ENCODE measurements at regions not wholly inside any gene's neighbourhood (a gene's known extent, or its start where the extent isn't known, plus 50 kb on each side); places are given as distances from the start of the nearest gene placed in this dataset.
A peak's percentile ranks its signal among the peaks of the same experiment; 100 is the strongest.

GRCh38 chr4:43983610-43984009 is 465.0 kb downstream of the KCTD8 start:
- no peak for DNase-seq (ENCODE audit: low read depth)

- peak; percentile 1 for DNase-seq (ENCODE audit: low read depth)
These were observed 461.2 kb downstream of the KCTD8 start for GRCh38 chr4:43987331-43987944.

DNA sequence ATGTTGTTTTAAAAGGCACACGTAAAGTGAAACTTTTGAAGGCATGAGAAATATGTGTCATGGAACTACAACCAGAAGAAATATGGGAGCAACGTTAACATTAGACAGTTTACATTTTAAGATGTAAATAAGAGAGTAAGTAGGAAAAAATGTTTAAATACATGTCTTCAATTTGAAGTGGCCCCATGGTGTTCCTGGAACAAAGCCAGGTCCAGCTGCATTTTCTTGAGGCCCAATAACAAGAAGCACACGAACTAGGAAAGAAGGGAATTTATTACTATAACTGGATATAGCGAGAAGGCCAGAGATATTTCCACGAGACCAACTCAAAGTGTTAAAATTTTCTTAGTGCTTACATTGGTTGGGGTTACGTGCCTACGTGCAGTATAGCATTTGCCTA is 458.1 kb downstream of the KCTD8 start:
- no peak for DNase-seq (ENCODE audit: low read depth)

GRCh38 chr4:43990963-43991362 is 457.6 kb downstream of the KCTD8 start:
- DNase-seq (ENCODE audit: low read depth): no peak

- no peak for DNase-seq (ENCODE audit: low read depth)
These were observed 456.1 kb downstream of the KCTD8 start for GRCh38 chr4:43992552-43992951.

- DNase-seq (ENCODE audit: low read depth): no peak
These were observed 455.3 kb downstream of the KCTD8 start for GRCh38 chr4:43993196-43993902.

GRCh38 chr4:43999669-44000068 is 448.9 kb downstream of the KCTD8 start:
- DNase-seq (ENCODE audit: low read depth): no peak

DNA sequence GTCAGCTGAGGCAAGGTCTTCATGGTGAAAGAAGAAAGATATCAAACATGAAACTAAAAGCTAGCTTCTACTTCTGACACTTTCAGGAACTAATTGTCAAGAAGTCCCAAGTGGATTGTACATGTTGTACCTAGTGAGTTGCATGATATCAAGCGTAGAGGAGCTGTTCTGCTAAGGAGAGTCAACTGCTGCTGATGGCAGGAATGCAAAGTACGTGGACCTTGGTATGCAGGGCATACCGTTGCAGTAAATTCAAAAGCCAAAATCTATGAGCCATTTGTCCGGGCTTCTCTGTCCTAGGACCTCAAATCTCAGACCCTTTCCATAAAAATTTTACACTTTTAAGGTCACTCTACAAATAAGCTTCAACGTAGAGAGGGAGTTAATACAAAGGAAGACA is 446.2 kb downstream of the KCTD8 start:
- DNase-seq (ENCODE audit: low read depth): no peak

DNA sequence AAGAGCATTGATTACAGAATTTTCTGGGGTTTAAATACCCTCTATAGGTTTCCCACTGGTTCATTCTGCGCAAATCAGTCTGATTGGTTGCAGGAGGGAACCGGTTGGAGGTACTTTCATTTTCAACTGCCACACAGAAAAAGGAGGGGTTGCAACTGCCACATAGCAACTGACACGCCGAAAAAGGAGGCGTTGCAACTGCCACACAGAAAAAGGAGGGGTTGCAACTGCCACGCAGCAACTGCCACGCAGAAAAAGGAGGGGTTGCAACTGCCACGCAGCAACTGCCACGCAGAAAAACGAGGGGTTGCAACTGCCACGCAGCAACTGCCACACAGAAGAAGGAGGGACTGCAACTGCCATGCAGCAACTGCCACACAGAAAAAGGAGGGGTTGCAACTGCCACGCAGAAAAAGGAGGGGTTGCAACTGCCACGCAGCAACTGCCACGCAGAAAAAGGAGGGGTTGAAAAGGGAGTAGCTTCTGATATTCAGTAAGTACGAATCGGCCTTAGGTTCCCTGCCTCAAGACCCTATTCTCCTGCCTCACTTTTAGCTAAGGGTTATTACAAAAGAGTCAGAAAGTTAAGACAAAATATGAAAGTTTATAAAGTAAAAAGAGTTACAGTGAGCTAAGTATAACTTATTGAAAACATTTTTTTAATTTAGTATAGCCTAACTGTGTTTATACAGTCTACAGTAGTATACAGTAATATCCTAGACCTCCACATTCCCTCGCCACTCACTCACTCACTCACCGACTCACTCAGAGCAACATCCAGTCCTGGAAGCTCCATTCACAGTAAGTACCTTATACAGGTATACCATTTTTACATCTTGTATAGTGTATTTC is 431.8 kb downstream of the KCTD8 start:
- DNase-seq (ENCODE audit: low read depth): peak; percentile 40

DNA sequence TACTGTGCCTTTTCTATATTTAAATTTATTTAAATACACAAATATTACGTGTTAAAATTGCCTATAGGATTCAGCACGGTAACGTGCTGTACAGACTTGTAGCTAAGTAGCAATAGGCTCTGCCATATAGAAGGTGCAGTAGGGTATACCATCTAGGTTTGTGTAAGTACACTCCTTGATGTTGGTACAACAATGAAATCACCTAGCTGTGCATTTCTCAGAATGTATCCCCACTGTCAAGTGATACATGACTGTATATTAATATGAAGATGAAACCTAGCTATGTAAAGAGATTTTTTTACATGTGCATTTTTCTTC is 431.2 kb downstream of the KCTD8 start:
- no peak for DNase-seq (ENCODE audit: low read depth)

DNA sequence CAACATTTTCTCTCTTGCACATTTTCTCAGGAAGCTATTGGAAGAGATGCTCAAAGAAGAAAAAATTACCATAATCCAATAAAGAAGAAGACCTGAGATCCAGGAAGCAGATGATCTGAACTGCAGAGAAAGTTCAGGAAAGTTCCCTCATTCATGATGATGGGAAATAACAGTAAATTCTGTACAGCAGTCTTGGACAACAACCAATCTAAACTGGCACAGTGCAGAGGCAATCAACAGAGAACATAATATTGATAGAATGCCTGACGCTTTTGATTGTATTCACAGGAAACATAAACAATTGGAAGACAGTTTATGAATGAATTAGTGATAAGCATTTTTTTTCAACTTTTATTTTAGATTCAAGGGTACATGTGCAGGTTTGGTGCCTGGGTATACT is 428.9 kb downstream of the KCTD8 start:
- no peak for DNase-seq (ENCODE audit: low read depth)

- DNase-seq (ENCODE audit: low read depth): no peak
These were observed 423.1 kb downstream of the KCTD8 start for GRCh38 chr4:44025376-44026020.

- no peak for DNase-seq (ENCODE audit: low read depth)
These were observed 409.8 kb downstream of the KCTD8 start for GRCh38 chr4:44038811-44039210.

DNA sequence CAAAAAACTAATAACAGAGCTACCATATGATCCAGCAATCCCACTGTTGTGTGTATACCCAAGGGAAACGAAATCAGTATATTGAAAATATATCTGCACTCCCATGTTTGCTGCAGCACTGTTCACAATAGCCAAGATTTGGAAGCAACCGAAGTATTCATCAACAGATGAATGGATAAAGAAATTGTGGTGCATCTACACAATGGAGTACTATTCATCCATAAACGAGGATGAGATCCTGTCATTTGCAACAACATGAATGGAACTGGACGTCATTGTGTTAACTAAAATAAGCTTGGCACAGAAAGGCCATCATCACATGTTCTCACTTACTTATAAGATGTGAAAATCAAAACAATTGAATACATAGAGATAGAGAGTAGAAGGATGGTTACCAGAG is 402.1 kb downstream of the KCTD8 start:
- DNase-seq (ENCODE audit: low read depth): no peak

GRCh38 chr4:44056721-44057151 is 391.9 kb downstream of the KCTD8 start:
- no peak for DNase-seq (ENCODE audit: low read depth)

DNA sequence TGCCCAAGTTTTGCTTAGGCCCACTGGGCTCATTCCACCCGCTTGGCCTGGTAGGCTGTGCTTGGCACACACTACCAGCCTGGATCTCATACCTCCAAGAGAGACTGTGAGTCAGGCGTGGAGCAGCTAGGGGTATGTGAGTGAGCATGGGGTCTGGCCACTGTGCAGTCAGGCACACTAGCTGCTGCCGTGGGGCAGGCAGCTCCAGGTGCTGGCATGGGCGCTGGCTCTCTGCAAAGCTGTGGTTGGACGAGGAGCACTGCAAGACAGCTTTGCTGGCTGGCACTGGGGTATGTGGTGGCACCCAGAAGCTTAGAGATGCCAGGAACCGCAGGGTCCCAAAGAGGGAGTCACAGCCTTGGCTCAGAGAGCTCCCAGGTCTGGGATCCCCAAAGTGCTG is 377.8 kb downstream of the KCTD8 start:
- DNase-seq (ENCODE audit: low read depth): no peak

DNA sequence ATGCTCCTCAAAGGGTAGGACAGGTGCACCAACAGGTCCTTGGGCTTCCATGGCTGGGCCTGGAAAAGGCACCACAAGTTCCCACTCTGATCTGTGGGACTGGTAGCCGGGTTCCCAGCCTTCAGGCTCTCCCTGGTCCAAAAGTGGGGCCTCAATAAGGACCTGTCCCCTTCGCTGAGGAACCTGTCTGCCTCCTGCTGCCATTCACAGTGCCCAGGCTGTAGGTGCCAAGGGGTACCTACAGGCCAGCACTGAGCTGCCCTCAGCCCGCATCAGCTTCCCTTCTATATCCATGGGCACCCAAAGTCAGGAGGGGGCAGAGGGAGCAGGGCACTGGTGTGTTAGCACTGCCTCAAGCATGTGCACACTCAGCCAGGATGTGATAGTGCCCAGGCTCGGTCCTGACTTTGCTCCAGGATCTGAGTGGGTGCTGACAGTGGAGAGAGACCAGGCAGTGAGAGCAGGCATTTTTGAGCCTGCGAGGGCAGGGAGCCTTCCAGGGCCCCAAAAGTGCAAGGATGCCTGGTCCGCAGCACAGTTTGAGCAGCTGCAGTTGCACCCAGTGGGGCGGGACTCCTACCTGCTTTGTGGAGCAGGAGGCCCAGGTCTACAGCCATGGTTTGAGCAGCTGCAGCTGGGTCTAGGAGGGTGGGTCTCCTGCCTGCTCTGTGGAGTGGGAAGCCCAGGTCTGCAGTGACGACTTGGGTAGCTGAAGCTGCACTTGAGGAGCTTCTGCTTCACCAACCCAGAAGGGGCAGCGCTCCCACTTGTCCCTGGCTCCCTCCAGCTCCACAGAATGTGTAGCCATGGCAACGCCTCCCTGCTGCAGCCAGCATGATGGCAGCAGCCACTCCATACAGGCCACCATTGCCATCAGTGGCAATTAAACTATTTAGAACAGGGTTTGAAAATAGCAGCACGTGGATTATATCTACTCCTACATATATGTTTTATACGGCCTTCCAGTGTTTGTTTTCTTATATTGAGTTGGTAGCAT is 376.4 kb downstream of the KCTD8 start:
- no peak for DNase-seq (ENCODE audit: low read depth)

GRCh38 chr4:44086753-44087152 is 361.9 kb downstream of the KCTD8 start:
- no peak for DNase-seq (ENCODE audit: low read depth)

- DNase-seq (ENCODE audit: low read depth): no peak
These were observed 355.2 kb downstream of the KCTD8 start for GRCh38 chr4:44093390-44093789.

GRCh38 chr4:44098973-44099372 is 349.6 kb downstream of the KCTD8 start:
- DNase-seq (ENCODE audit: low read depth): no peak

- DNase-seq (ENCODE audit: low read depth): no peak
These were observed 348.2 kb downstream of the KCTD8 start for GRCh38 chr4:44100456-44100855.

Measured in ELR (cell line).